ENCODE measurements at regions not wholly inside any gene's neighbourhood (a gene's known extent, or its start where the extent isn't known, plus 50 kb on each side); places are given as distances from the start of the nearest gene placed in this dataset.

DNA sequence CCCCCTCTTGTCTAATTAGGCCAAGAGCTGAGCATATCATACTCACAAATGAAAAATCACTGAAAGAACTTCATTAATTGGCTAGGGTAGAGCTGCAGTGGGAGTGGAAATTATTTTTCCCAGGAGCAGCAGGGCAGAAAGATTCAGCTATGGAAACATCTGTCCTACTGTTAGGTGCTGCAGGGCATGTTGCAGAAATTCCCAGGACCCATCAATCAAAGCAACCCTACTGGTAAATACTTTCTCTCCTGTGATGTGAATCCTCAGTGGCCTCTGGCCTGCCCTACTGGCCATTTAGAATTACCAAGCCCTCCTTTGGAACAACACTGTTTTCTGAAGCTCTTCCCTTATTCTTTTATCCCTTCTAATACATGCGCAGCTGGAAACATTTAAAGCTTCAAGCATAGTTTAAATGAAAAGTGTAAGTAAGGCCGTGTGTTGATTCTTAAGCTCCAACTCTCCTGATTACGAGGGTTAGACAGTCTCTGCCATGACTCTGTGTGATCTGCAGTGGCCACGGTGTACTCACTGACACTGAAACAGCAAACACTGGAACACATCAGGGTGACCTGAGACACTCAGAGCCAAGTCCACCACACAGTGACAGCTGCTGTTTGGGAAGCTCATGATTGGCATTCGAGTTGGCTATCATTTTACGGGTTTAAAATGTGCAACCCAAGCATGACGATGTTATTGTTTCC is 62.6 kb upstream of the TMCC3 start:
- no peaks in the 10 kb centered on the region for H3K9me3 ChIP-seq
- no peaks in the 10 kb centered on the region for H3K79me2 ChIP-seq (ENCODE audit: insufficient read depth)
- no peaks in the 10 kb centered on the region for H3K27me3 ChIP-seq (ENCODE audit: insufficient read depth)
- POLR2A ChIA-PET = no interaction called here
- H3K4me1 ChIP-seq (ENCODE audit: control insufficient read depth in 1 of 2, insufficient read depth in 2 of 2, low read depth in 1 of 2, low read length in 1 of 2) = peaks cover 0 to 5% of the 10 kb centered on the region in 2 experiments; a peak in 2 of 4 replicates
- no peak overlapping the region for H3K4me2 ChIP-seq
- no peak overlapping the region; a peak in 1 of 4 replicates for H3K27ac ChIP-seq (ENCODE audit: low read depth in 2 of 2, low read length in 1 of 2)
- CTCF ChIA-PET = interaction anchor here (1.8 kb wide), 1 partner anchor 10 kb away, joined by 6 read pairs; no protein-coding TSS in a partner anchor
- no peak overlapping the region for H2AFZ ChIP-seq (ENCODE audit: low read depth)
- no peak overlapping the region for H3K9ac ChIP-seq
- WGBS (ENCODE audit: low lambda C conversion rate) = 62% methylated on average over 5 of the region's 7 CpGs
- no peaks in the 10 kb centered on the region for H4K20me1 ChIP-seq (ENCODE audit: insufficient read depth)
- H3F3A ChIP-seq (replicated peaks; ENCODE audit: insufficient read depth) = no peaks in the 10 kb centered on the region
- H3K4me3 ChIP-seq (ENCODE audit: low read depth in 2 of 2, low read length in 1 of 2) = no peak overlapping the region
- peak; percentile 23 for DNase-seq
- no peaks in the 10 kb centered on the region for H3K9me2 ChIP-seq
- TF ChIP-seq GATA2 (CRISPR knock-in tag; IDR thresholded peaks at IDR 0.05) = no peak
- TF ChIP-seq CHD2 (IDR thresholded peaks at IDR 0.05; ENCODE audit: low read length, partially characterized antibody) = no peak
- TF ChIP-seq, protein P1, sequence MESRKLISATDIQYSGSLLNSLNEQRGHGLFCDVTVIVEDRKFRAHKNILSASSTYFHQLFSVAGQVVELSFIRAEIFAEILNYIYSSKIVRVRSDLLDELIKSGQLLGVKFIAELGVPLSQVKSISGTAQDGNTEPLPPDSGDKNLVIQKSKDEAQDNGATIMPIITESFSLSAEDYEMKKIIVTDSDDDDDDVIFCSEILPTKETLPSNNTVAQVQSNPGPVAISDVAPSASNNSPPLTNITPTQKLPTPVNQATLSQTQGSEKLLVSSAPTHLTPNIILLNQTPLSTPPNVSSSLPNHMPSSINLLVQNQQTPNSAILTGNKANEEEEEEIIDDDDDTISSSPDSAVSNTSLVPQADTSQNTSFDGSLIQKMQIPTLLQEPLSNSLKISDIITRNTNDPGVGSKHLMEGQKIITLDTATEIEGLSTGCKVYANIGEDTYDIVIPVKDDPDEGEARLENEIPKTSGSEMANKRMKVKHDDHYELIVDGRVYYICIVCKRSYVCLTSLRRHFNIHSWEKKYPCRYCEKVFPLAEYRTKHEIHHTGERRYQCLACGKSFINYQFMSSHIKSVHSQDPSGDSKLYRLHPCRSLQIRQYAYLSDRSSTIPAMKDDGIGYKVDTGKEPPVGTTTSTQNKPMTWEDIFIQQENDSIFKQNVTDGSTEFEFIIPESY (IDR thresholded peaks at IDR 0.05; ENCODE audit: borderline replicate concordance, low read depth) = no peak
- no peak for TF ChIP-seq FOXJ3 (CRISPR knock-in tag; IDR thresholded peaks at IDR 0.05)
- no peak for TF ChIP-seq NRF1 (IDR thresholded peaks at IDR 0.05; ENCODE audit: low read depth, low read length)
- no peak for TF ChIP-seq YY1 (IDR thresholded peaks at IDR 0.05; ENCODE audit: low read depth)
- no peak for TF ChIP-seq EP300 (IDR thresholded peaks at IDR 0.05; ENCODE audit: borderline replicate concordance in 1 of 2, low read depth in 1 of 2, low read length in 1 of 2)
- TF ChIP-seq RXRA (IDR thresholded peaks at IDR 0.05; ENCODE audit: borderline replicate concordance, low read depth) = no peak
- TF ChIP-seq, protein P2, sequence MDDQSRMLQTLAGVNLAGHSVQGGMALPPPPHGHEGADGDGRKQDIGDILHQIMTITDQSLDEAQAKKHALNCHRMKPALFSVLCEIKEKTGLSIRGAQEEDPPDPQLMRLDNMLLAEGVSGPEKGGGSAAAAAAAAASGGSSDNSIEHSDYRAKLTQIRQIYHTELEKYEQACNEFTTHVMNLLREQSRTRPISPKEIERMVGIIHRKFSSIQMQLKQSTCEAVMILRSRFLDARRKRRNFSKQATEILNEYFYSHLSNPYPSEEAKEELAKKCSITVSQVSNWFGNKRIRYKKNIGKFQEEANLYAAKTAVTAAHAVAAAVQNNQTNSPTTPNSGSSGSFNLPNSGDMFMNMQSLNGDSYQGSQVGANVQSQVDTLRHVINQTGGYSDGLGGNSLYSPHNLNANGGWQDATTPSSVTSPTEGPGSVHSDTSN (IDR thresholded peaks at IDR 0.05) = no peak
- TF ChIP-seq GABPA (IDR thresholded peaks at IDR 0.05; ENCODE audit: low read depth) = no peak
- no peak for TF ChIP-seq MEF2A (IDR thresholded peaks at IDR 0.05; ENCODE audit: borderline replicate concordance, low read depth)
- no peak for TF ChIP-seq FOXM1 (IDR thresholded peaks at IDR 0.05; ENCODE audit: low read depth)
- no peak for TF ChIP-seq SMC3 (IDR thresholded peaks at IDR 0.05; ENCODE audit: low read depth, low read length)
- no peak for TF ChIP-seq RFX5 (IDR thresholded peaks at IDR 0.05; ENCODE audit: low read length)
- TF ChIP-seq, protein P3, sequence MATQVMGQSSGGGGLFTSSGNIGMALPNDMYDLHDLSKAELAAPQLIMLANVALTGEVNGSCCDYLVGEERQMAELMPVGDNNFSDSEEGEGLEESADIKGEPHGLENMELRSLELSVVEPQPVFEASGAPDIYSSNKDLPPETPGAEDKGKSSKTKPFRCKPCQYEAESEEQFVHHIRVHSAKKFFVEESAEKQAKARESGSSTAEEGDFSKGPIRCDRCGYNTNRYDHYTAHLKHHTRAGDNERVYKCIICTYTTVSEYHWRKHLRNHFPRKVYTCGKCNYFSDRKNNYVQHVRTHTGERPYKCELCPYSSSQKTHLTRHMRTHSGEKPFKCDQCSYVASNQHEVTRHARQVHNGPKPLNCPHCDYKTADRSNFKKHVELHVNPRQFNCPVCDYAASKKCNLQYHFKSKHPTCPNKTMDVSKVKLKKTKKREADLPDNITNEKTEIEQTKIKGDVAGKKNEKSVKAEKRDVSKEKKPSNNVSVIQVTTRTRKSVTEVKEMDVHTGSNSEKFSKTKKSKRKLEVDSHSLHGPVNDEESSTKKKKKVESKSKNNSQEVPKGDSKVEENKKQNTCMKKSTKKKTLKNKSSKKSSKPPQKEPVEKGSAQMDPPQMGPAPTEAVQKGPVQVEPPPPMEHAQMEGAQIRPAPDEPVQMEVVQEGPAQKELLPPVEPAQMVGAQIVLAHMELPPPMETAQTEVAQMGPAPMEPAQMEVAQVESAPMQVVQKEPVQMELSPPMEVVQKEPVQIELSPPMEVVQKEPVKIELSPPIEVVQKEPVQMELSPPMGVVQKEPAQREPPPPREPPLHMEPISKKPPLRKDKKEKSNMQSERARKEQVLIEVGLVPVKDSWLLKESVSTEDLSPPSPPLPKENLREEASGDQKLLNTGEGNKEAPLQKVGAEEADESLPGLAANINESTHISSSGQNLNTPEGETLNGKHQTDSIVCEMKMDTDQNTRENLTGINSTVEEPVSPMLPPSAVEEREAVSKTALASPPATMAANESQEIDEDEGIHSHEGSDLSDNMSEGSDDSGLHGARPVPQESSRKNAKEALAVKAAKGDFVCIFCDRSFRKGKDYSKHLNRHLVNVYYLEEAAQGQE (IDR thresholded peaks at IDR 0.05; ENCODE audit: low read depth, low read length) = no peak
- TF ChIP-seq RAD21 (IDR thresholded peaks at IDR 0.05; ENCODE audit: low read length) = no peak
- H3K36me3 ChIP-seq (replicated peaks in 1 of 2; ENCODE audit: control insufficient read depth in 1 of 2, insufficient read depth in 2 of 2, low read length in 1 of 2) = no peaks in the 10 kb centered on the region

All from SK-N-SH (cell line).